ENCODE measurements at regions not wholly inside any gene's neighbourhood (a gene's known extent, or its start where the extent isn't known, plus 50 kb on each side); places are given as distances from the start of the nearest gene placed in this dataset.

DNA sequence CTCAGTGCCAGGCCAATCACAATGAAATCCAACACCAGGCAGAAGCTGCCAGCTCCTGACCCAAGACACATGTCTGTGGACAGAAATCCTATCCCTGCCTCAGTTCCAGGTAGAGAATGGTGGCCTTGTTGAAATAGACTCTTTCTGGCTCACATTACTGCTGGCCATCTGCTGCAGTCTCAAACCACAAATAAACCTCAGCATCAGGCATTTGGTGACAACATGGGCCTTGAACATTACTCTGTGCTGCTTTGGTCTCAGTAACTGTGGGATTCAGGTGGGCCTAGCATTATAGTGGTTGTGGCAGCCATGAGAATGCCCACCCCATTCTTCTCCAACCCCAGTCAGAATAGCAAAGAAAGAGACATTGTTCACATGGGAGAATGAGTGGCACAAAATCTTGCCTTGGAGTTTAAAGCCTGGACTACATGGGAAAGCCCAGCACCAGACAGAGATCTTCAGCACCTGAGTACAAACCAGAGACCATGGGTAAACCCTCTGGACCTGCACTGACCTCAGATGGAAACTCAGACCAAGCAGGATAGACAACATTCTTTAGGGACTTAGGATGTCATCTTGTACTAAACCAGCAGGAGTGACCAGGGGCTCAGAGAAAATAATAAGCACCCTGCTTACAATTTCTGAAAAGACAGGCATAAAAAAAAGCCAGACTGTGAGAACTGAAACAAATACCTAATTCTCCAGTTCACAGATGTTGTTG is 50.4 kb upstream of the TRAM1L1 start:
- TF ChIP-seq, protein P1, sequence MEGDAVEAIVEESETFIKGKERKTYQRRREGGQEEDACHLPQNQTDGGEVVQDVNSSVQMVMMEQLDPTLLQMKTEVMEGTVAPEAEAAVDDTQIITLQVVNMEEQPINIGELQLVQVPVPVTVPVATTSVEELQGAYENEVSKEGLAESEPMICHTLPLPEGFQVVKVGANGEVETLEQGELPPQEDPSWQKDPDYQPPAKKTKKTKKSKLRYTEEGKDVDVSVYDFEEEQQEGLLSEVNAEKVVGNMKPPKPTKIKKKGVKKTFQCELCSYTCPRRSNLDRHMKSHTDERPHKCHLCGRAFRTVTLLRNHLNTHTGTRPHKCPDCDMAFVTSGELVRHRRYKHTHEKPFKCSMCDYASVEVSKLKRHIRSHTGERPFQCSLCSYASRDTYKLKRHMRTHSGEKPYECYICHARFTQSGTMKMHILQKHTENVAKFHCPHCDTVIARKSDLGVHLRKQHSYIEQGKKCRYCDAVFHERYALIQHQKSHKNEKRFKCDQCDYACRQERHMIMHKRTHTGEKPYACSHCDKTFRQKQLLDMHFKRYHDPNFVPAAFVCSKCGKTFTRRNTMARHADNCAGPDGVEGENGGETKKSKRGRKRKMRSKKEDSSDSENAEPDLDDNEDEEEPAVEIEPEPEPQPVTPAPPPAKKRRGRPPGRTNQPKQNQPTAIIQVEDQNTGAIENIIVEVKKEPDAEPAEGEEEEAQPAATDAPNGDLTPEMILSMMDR (conservative IDR thresholded peaks at IDR 0.05; ENCODE audit: low read length) = no peak
- TF ChIP-seq EZH2phosphoT487 (IDR thresholded peaks at IDR 0.05; ENCODE audit: borderline replicate concordance) = no peak
